ENCODE measurements at regions not wholly inside any gene's neighbourhood (a gene's known extent, or its start where the extent isn't known, plus 50 kb on each side); places are given as distances from the start of the nearest gene placed in this dataset.

GRCh38 chrX:98646351-98646750 is 1762.6 kb downstream of the RPA4 start:
- Histone ChIP-seq H3K36me3 (ENCODE audit: control insufficient read depth in 2 of 2, extremely low read depth in 1 of 2, insufficient read depth in 2 of 2, low read length in 2 of 2) (no peaks in the 10 kb centered on the region), H3K9me1 (replicated peaks; ENCODE audit: control insufficient read depth, extremely low read depth, insufficient read depth, low read length) (no peaks in the 10 kb centered on the region), H3K4me2 (ENCODE audit: insufficient read depth, low read length) (no peak overlapping the region), H3K79me2 (ENCODE audit: control insufficient read depth, insufficient read depth, low read length) (no peaks in the 10 kb centered on the region), H3K27ac (ENCODE audit: insufficient read depth, low read depth, low read length) (no peak overlapping the region), H3K4me1 (ENCODE audit: control insufficient read depth, extremely low read depth, insufficient read depth, low read length) (no peaks in the 10 kb centered on the region), H2AFZ (ENCODE audit: low read depth, low read length) (no peak overlapping the region), H3K9me3 (replicated peaks; ENCODE audit: control insufficient read depth, insufficient read depth, low read length) (no peaks in the 10 kb centered on the region), H3K9ac (replicated peaks; ENCODE audit: extremely low read depth, insufficient read depth, low read length) (no peak overlapping the region), H3K4me3 (replicated peaks in 1 of 3; ENCODE audit: insufficient read depth in 1 of 3, low read depth in 1 of 3, low read length in 3 of 3) (no peak overlapping the region), H3K27me3 (ENCODE audit: control insufficient read depth in 2 of 2, insufficient read depth in 2 of 2, low read length in 2 of 2) (no peaks in the 10 kb centered on the region), H4K20me1 (replicated peaks; ENCODE audit: control insufficient read depth, extremely low read depth, insufficient read depth, low read length) (no peaks in the 10 kb centered on the region)
- POLR2A ChIA-PET, result no interaction called here
- DNase-seq (ENCODE audit: low read depth, low spot score) (no peak), FAIRE-seq (no peak)
- no peak for TF ChIP-seq CTCF (IDR thresholded peaks at IDR 0.05; ENCODE audit: extremely low read depth in 1 of 2, insufficient read depth in 1 of 2, low read depth in 1 of 2, low read length in 2 of 2)
- no peak for TF ChIP-seq GATA2 (IDR thresholded peaks at IDR 0.05; ENCODE audit: insufficient read depth, insufficient read length, low read depth, low read length)
- no peak for TF ChIP-seq MAX (IDR thresholded peaks at IDR 0.05; ENCODE audit: insufficient read depth, insufficient read length)
- no peak for TF ChIP-seq POLR2A (IDR thresholded peaks at IDR 0.05; ENCODE audit: low read depth, low read length)
- TF ChIP-seq EZH2 (IDR thresholded peaks at IDR 0.05; ENCODE audit: borderline replicate concordance, low read depth, low read length, severe bottlenecking), result no peak
- no peak for TF ChIP-seq POLR2AphosphoS5 (IDR thresholded peaks at IDR 0.05; ENCODE audit: insufficient read depth, low read depth, low read length)
- no peak for TF ChIP-seq FOS (IDR thresholded peaks at IDR 0.05; ENCODE audit: borderline replicate concordance, insufficient read depth, low read length)
- no peak for TF ChIP-seq JUN (IDR thresholded peaks at IDR 0.05; ENCODE audit: borderline replicate concordance, insufficient read depth, insufficient read length, low read depth)
- TF ChIP-seq MYC (IDR thresholded peaks at IDR 0.05; ENCODE audit: low read depth, low read length), result no peak
- BruUV-seq (replicated peaks), result no TSS peak
- dilution Hi-C loops (cut with MboI; ENCODE audit: extremely low pct_ligation_motif_present, low sequenced_read_pairs), result no loop called here
- intact Hi-C loops (cut with micrococcal nuclease), result no loop called here
- CTCF ChIA-PET, result no interaction called here
